HG02852 (cell line): ENCODE measurements at regions not wholly inside any gene's neighbourhood (a gene's known extent, or its start where the extent isn't known, plus 50 kb on each side); places are given as distances from the start of the nearest gene placed in this dataset.

Experiments used
- ATAC-seq: cut with Tn5 transposase; IDR thresholded peaks from one replicate; pipeline ENCODE4 v1.9.1; 2021; ENCODE audit warnings: mild to moderate bottlenecking, moderate library complexity; ENCODE audit not compliant: unreplicated experiment

- ATAC-seq: no peak
These were observed 122.6 kb upstream of the FOXF1 start for GRCh38 chr16:86387468-86388440.

- ATAC-seq: no peak
These were observed 121.4 kb upstream of the FOXF1 start for GRCh38 chr16:86388976-86389375.

- ATAC-seq: no peak
These were observed 120.6 kb upstream of the FOXF1 start for GRCh38 chr16:86389566-86390328.

GRCh38 chr16:86390335-86390734, 120.0 kb upstream of the FOXF1 start:
- no peak for ATAC-seq

- ATAC-seq: no peak
These were observed 118.8 kb upstream of the FOXF1 start for GRCh38 chr16:86391486-86391885.

GRCh38 chr16:86391984-86392383, 118.3 kb upstream of the FOXF1 start:
- ATAC-seq: no peak

GRCh38 chr16:86392436-86393152, 117.7 kb upstream of the FOXF1 start:
- ATAC-seq: no peak

GRCh38 chr16:86393907-86394626, 116.3 kb upstream of the FOXF1 start:
- ATAC-seq: no peak

GRCh38 chr16:86395477-86395876, 114.8 kb upstream of the FOXF1 start:
- no peak for ATAC-seq

- ATAC-seq: no peak
These were observed 113.9 kb upstream of the FOXF1 start for GRCh38 chr16:86396422-86396821.

- ATAC-seq: no peak
These were observed 113.4 kb upstream of the FOXF1 start for GRCh38 chr16:86396901-86397311.

GRCh38 chr16:86398201-86398600, 112.1 kb upstream of the FOXF1 start:
- ATAC-seq: no peak

- no peak for ATAC-seq
These were observed 111.7 kb upstream of the FOXF1 start for GRCh38 chr16:86398622-86399021.

GRCh38 chr16:86401126-86401525, 109.2 kb upstream of the FOXF1 start:
- ATAC-seq: no peak

- no peak for ATAC-seq
These were observed 107.2 kb upstream of the FOXF1 start for GRCh38 chr16:86403085-86403484.

- no peak for ATAC-seq
These were observed 106.7 kb upstream of the FOXF1 start for GRCh38 chr16:86403541-86404163.

GRCh38 chr16:86404678-86405077, 105.6 kb upstream of the FOXF1 start:
- ATAC-seq: no peak

GRCh38 chr16:86405319-86405718, 105.0 kb upstream of the FOXF1 start:
- ATAC-seq: no peak

GRCh38 chr16:86406056-86406455, 104.3 kb upstream of the FOXF1 start:
- ATAC-seq: no peak

- ATAC-seq: no peak
These were observed 101.6 kb upstream of the FOXF1 start for GRCh38 chr16:86408685-86409084.
